GM18499 (cell line): ENCODE measurements at regions not wholly inside any gene's neighbourhood (a gene's known extent, or its start where the extent isn't known, plus 50 kb on each side); places are given as distances from the start of the nearest gene placed in this dataset.

Source experiments
- ATAC-seq: cut with Tn5 transposase; IDR thresholded peaks from one replicate; pipeline ENCODE4 v1.9.1; 2021; ENCODE audit warnings: moderate number of reproducible peaks; ENCODE audit not compliant: insufficient read depth, unreplicated experiment

DNA sequence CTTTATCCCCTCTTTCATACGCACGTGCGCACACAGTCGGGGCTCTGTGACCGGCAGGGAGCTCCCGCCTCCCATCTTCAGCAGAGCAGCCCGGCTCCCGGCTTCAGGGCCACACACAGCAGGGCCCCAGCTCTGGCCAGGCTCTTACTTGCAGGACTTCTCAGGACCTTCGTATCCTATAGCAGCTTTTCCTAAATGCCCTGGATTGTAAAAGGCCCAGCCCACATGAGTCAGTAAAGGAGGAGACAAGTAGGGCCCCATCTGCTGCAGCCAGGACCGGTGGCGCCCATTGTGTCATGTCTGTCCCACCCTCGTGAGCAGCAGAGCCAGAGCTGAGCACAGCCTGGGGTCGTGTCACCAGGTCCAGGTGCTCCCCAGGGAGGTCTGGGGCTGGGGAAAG, 107.6 kb upstream of the VSTM2B start:
- ATAC-seq = no peak

DNA sequence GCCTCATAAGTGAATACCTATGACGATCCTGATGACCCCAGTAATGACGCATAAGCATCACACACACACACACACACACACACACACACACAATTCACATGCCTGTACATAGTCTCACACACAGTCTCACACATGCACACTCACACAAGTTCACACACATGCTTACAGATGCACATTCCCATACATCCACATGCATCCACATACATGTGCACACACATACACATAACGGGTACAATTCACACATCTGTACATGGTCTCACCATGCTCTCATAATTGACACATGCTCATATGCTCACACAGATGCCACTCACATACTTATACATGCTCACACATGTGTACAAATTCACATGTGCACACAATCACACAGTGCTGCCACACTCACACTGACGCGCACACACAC, 105.7 kb upstream of the VSTM2B start:
- ATAC-seq = no peak

DNA sequence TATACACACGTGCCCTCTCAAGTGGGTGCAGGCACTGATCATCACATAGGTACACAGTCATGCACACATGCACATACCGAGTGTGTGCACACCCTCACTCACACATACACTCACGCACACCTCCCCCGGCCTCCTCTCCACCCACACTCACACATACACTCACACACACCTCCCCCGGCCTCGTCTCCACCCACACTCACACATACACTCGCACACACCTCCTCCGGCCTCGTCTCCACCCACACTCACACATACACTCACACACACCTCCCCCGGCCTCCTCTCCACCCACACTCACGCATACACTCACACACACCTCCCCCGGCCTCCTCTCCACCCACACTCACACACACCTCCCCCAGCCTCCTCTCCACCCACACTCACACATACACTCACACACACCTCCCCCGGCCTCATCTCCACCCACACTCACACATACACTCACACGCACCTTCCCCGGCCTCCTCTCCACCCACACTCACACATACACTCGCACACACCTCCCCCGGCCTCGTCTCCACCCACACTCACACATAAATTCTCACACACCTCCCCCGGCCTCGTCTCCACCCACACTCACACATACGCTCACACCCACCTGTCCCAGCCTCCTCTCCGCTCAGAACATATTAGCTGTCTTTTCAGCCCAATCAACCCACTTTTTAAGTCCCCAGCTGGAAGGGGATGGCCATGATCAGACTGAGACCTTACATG, 105.2 kb upstream of the VSTM2B start:
- no peak for ATAC-seq

DNA sequence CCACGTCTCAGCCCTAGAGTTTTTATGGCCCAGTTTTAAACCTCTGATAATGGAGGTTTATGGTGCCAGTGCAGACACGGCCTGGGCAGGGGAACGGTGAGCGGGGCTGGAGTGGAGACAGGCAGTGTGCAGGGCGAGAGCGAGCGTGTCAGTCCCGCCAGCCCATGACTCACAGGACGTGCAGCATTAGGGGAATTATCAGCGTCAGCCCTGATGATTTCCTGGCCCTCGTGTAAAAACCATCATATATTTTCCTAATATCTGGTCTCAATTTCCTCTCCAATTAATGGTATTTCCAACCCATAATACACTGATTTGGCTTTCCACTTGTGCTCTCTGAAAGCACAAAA, 104.6 kb upstream of the VSTM2B start:
- no peak for ATAC-seq

DNA sequence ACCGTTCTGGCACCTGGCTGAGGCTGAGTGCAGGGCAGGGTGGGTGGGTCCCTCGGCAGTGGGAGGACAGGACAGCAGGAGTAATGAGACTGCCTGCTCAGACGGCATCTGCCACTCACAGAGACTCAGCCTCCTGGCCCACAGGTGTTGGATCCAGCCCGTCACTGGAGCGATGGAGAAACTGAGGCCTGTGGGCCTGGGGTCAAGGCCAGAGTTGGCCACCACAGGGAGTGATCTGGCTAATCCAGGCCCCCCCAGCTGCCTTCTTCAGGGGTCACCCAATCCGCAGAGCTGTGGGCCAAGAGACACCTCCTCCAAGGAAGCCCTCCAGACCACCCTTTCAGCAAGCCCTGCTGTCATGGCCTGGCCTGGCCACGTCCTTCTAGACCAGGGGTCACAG, 103.7 kb upstream of the VSTM2B start:
- ATAC-seq = no peak

DNA sequence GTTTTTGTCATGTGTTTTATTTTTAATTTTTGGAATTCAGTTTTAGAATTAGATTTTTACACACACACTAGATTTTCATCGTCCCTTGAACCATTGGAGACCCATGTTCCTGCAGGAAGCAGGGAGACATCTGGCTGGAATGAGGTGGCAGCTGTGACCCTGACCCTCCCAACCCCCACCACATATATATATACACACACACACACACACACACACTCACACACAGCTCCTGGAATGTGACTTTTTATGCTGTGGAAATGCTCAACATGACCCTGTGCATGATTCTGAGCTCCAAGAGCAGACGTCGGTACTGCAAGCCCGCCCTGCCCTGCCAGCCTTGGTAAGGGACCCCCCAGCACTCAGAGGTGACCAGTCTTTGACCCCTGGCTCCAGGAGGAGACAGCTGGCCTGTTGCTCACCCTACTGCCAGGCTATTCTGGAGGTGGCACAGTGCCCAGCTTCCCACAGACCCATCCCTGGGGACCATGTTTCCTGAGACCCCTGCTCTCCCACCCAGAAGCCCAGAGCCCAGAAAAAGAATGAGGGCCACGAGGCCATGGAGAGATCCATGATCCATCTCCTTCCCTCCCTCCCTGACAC, 103.2 kb upstream of the VSTM2B start:
- ATAC-seq = no peak

DNA sequence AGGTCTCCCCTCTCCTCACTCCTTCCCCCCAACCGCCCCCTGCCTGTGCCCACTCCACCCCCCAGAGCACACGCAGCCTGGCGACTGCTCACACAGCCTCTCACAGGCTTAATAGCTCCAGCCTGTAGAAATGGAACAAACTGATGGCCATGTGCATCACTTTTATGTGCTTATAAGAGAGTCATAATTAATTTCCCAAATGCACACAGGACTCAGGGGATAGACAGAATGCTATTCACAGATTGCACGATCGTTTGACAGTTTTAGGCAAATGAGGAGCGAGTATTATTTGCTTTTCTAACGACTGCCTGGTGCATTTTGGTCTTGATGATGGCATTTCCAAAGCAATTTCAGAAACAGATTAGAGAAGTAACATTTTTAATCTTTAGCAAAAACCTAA, 97.7 kb upstream of the VSTM2B start:
- no peak for ATAC-seq

DNA sequence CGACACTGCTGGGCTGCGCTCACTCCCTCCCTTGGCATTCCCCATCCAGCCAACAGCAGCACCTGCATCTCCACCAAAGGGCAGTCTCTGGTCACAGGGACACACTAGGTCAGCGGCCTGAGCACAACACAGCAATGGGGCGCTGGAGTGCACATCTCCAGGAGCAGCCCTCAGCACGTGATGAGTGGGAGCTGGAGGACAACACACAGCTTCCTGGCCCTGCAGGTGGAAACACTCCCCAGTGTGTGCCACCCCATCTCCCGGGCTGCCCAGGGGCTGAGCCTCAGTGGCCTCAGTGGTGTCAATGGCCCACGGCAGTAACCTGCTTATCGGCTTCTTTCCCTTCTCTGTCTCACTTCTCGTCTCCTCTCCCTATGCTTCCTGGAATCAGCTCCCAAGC, 96.8 kb upstream of the VSTM2B start:
- no peak for ATAC-seq

DNA sequence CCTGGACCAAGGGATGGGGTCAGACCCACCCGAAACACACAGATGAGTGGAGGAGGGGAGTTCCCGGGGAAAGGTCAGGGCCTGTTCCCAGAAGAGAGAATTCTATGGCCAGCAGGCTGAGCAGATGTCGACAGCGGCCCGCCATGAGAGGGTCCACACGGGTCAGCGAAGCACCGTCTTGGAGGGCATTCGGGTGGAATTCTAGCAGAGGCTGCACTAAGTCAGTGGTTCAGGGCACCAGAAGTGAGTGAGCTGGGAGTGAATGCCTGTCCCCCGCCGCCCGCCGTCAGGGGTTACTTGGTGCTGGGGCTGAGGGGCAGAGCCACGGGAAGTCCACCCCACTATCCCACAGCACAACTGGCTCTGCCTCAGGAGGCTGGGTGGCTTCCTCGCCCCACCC, 96.2 kb upstream of the VSTM2B start:
- ATAC-seq = no peak

DNA sequence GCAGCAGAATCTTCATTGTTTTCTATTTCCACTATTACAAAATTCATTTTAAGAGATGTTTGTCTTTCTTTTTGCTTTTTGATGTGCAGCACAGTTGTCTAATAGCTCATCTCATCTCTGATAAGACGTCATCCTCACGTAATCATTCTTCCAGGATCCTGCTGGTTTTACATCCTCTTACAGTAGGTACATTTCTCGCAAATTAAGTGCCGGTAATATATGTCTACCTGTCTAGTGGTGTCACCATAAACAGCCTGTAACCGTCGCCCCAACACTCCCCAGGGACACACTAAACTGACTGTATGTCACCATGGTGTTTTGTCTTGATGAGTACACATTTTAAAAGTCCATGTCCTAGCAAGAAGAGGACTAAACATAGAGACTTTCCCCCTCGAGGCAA, 94.5 kb upstream of the VSTM2B start:
- ATAC-seq = no peak

DNA sequence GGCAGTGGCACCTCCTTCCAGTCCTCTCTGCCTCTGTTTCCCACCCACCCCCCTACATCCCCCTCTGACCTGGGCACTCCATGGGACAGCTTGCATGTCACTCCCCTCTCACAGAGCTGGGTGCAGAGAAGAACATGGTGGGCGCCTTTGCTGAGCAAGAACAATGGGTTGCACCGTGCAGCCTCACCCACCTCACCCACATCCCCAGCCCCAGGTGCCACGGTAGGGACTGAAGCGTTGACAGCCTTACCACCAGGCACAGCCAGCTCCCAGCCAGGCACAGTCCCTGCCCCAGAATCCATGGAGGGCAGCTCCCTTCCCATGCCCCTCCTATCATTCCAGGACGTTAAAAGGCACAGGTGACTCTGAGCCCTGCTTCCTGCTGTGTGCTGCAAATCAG, 93.1 kb upstream of the VSTM2B start:
- no peak for ATAC-seq

DNA sequence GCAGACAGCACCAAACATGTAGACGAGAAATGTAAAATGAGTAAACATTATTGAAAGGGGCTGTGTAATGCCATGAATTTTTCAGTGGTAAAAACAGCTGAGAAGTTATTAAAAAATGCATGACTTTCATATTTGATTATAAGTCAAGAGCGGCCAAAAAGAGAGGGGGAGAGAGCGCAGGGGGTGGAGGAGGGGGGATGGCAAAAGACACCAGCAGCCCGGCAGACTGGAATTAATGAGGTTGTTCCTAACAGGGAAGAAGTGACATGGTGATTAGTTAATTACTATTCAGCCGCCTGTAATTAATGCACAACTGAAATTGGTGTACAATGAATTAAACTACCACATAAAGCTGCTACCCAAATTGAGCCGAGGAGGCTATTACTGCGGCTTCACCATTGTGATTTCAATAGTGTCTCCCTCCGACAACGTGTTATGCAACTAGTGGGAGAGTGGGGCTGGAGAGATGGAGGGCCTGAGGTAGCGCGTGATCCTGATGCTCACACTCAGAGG, 89.1 kb upstream of the VSTM2B start:
- ATAC-seq = no peak

DNA sequence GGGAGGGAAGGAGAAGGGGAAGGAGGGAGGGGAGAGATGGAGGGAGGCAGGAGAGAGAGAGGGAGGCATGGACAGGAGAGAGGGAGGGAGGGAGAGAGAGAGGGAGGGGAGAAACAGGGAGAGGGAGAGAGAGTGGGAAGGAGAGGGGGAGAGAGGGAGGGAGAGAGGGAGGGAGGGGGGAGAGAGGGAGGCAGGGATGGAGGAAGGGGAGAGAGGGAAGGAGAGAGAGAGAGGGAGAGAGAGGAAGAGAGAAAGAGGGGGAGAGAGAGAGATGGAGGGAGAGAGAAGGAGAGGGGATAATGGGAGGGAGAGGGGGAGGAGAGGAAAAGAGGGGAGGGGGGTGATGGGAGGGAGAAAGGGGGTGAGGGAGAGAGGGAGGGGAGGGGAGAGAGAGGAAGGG, 86.8 kb upstream of the VSTM2B start:
- ATAC-seq = no peak

DNA sequence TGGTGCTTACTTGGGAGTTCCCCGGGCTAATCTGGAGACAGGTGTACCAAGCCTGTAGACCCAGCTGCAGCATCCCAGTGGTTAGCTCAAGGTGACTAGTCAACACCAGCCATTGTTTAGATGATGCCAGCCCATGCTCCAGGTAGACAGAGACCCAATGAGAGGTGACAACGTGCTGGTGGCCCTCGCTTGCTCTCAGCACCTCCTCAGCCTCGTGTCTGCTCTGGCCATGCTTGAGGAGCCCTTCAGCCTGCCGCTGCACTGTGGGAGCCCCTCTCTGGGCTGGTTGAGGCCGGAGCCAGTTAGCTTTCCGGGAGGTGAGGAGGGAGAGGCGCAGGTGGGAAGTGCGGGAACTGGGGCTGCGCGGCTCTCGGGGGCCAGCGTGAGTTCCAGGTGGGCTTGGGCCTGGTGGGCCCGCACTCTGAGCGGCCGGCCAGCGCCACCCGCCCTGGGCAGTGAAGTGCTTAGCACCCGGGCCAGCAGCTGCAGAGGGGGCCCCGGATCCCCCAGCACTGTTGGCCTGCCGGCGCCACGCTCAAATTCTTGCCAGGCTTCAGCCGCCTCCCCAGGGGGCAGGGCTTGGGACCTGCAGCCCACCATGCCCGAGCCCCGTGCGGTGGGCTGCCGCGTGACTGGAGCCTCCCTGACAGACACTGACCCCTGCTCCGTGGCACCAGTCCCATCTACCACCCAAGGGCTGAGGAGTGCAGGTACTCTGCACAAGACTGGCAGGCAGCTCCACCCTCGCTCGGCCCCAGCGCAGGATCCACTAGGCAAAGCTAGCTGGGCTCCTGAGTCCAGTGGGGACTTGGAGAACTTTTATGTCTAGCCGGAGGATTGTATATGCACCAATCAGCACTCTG, 85.9 kb upstream of the VSTM2B start:
- no peak for ATAC-seq

DNA sequence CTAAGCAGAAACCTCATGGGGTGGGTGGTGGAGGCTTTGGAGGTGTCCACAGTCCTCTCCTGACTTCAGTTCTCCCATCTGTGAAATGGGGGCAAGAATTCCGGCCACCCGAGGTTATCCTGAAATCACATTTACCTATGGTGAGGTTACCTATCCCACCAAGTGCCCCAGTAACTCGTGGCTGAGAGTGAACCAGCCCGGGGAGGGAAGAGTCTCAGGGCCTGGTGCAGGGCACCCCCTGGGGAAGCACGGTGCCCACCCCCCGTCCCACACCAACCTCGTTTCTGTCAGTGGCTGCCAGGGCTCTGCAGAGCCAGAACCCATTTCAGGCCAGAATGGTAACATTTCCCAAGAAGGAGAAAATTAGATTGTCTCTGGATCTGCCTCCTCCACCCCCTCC, 83.7 kb upstream of the VSTM2B start:
- no peak for ATAC-seq

DNA sequence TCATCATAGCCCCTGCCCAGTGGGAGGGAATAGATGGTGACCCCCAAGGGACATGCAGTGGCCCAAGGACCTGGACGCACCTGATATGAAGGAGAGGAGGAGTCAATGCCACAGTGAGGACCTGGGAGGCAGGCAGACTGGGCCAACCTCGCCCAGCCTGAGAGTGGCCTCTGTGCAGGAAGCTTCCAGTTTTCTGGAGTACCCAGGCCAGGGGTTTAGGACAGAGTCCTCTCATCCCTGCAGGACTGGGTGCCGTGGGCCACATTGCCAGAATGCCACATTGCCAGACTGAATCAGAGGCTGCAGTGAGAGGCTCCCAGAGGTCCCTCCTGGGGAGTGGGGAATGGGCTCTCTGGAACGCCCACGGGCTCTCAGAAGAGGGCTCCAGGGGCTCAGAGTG, 82.9 kb upstream of the VSTM2B start:
- no peak for ATAC-seq

DNA sequence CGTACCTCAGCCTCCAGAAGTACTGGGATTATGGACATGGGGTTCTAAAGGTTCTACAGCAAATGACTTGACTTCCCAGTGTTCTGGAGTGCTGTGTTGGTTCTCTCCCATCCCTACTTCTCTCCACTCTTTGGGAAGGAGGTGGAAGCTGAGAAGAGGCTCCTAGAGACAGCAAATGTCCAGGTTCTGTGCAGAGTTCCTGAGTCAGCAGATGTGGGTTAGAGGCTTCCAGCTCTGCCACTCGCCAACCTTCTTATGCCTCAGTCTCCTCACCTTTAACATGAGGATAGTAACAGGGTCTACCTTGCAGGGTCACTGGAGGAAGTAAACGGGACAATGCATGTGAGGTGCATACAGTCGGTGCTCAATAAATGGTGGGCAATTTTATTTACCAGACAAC, 80.5 kb upstream of the VSTM2B start:
- ATAC-seq = no peak

DNA sequence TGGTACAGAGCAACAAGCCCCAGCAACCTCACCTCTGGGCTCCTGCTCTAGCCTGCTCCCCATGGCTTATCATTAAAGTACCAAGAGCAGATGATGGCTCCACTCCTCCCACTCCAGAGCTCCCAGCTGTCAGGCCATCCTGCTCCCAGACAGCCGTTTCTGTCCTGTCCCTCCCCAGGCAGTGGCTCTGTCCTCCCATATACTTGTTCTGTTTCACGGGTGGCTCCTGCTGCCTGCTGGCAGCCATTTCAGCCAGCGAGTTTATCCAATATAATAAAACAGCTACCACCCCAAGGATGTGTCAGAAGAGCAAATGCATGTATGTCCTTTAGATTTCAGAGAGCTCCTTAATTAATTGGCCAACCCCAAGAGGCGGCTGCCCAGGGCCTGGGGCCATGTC, 79.4 kb upstream of the VSTM2B start:
- ATAC-seq = no peak

DNA sequence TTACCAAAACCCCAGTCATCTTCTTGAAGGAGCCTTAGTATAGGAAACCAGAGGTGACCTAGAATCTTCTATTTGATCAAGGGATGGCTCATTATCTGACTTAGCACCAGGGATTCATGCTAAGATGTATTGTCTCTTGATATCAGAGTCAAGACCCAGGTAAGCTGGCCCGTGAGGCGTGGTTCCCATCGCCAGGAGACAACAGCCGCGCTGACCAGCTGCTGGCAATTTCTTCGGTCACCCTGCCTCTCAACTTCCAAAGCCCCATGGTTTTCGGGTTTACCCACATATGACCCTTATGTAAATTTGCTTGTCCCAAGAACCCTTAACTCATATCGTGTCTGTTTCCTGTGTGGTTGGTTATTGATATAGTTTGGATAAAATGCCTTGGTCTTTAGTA, 77.7 kb upstream of the VSTM2B start:
- ATAC-seq = no peak

DNA sequence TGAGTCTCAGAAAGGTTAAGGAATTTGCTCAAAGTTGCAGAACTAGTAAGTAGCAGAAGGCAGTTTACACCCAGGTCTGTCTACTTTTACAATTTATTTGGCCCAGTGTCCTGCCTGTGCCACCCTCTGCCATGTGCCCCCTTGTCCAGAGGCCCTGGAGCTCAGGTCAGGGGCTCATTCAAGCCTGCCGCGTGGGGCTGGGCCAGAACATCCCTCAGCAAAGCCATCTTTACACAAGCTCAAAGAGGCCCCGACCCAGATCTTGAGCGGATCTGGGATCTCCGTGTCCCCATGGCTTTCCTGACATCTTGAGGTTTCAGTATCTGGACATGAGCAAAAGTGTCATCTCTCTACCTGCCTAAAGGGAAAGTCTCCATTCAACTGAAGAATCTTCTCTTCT, 76.4 kb upstream of the VSTM2B start:
- ATAC-seq = no peak

DNA sequence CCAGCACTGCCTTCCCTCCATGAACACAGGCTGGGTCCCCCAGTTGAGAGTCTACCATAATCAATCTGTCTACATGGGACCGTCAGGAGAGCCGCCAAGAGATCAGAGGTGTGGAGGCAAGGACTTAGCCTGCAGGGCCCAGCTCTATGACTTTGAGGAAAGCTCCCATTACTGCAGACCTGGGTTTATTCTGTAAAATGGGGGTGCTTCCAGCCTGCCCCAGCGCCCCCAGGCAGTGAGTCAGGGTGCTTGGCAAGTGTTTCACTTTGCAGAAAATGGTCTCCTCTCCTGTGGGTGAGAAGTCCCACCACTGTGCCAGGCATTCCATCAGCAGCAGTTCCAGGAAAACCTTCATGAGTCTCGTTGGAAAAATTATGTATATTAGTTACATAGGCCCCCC, 75.5 kb upstream of the VSTM2B start:
- no peak for ATAC-seq
